ENCODE measurements at regions not wholly inside any gene's neighbourhood (a gene's known extent, or its start where the extent isn't known, plus 50 kb on each side); places are given as distances from the start of the nearest gene placed in this dataset.

- TF ChIP-seq CTCF (IDR thresholded peaks at IDR 0.05) (no peak), POLR2AphosphoS5 (IDR thresholded peaks at IDR 0.05; ENCODE audit: low read depth, low read length) (no peak)
These were observed 76.9 kb upstream of the ASB18 start for GRCh38 chr2:236341067-236341466.
